RWPE2 (cell line): ENCODE measurements at regions not wholly inside any gene's neighbourhood (a gene's known extent, or its start where the extent isn't known, plus 50 kb on each side); places are given as distances from the start of the nearest gene placed in this dataset.
A peak's percentile ranks its signal among the peaks of the same experiment; 100 is the strongest.

Source experiments
- ATAC-seq: fragments of 200-7000 bp; cut with Tn5 transposase; 3 replicates; pipeline ENCODE4 v1.9.1; 2021; ENCODE audit warnings: low read depth
- DNase-seq: peaks from one replicate; pipeline ENCODE4 v3.0.0-alpha.2; 2020; ENCODE audit warnings: low spot score
- H3K27ac ChIP-seq: fragments of 450-650 bp; 2 replicates; pipeline ENCODE4 v1.5.1; 2017; ENCODE audit warnings: mild to moderate bottlenecking; ENCODE audit not compliant: poor library complexity, severe bottlenecking
- H3K27me3 ChIP-seq: fragments of 250-450 bp; sonication (Bioruptor Pico); 2 replicates; pipeline ENCODE4 v1.5.1; 2021; ENCODE audit warnings: mild to moderate bottlenecking, moderate library complexity; ENCODE audit not compliant: insufficient read depth, poor library complexity, severe bottlenecking
- H3K36me3 ChIP-seq: fragments of 250-450 bp; sonication (Bioruptor Pico); 2 replicates; pipeline ENCODE4 v1.5.1; 2020; ENCODE audit warnings: low read depth, mild to moderate bottlenecking, moderate library complexity
- H3K4me1 ChIP-seq: fragments of 250-450 bp; sonication (Bioruptor Pico); 2 replicates; pipeline ENCODE4 v1.5.1; 2021; ENCODE audit warnings: mild to moderate bottlenecking, moderate library complexity; ENCODE audit not compliant: insufficient read depth, poor library complexity, severe bottlenecking
- H3K4me3 ChIP-seq: fragments of 250-450 bp; sonication (Bioruptor Pico); 2 replicates; pipeline ENCODE4 v1.5.1; 2021; ENCODE audit warnings: mild to moderate bottlenecking, moderate library complexity; ENCODE audit not compliant: severe bottlenecking
- H3K9me3 ChIP-seq: fragments of 250-450 bp; sonication (Bioruptor Pico); 2 replicates; pipeline ENCODE4 v1.5.1; 2021; ENCODE audit warnings: mild to moderate bottlenecking, moderate library complexity; ENCODE audit not compliant: severe bottlenecking
- CTCF ChIP-seq: fragments of 450-650 bp; IDR thresholded peaks from one replicate; pipeline ENCODE4 v1.5.1; 2017; ENCODE audit warnings: mild to moderate bottlenecking, moderate library complexity; ENCODE audit not compliant: poor library complexity, severe bottlenecking

GRCh38 chr12:124715121-124715990, 147.9 kb upstream of the NCOR2 start:
- Histone ChIP-seq H3K9me3 (no peaks in the 10 kb centered on the region), H3K4me1 (peaks cover 18% of the 10 kb centered on the region), H3K4me3 (no peak overlapping the region), H3K36me3 (no peaks in the 10 kb centered on the region), H3K27me3 (no peaks in the 10 kb centered on the region), H3K27ac (no peak overlapping the region)
- TF ChIP-seq CTCF = no peak
- peak; percentile 27; the same call in 2 of the 3 replicates for ATAC-seq
- no peak for DNase-seq

- Histone ChIP-seq H3K9me3 (no peaks in the 10 kb centered on the region), H3K27ac (no peak overlapping the region), H3K4me3 (no peak overlapping the region), H3K36me3 (no peaks in the 10 kb centered on the region), H3K27me3 (no peaks in the 10 kb centered on the region), H3K4me1 (peaks cover 14% of the 10 kb centered on the region)
- TF ChIP-seq CTCF = no peak
- ATAC-seq = no peak
- DNase-seq = no peak
Observed at GRCh38 chr12:124713436-124714082, 146.1 kb upstream of the NCOR2 start.

- ATAC-seq = no peak
- Histone ChIP-seq H3K27ac (no peak overlapping the region), H3K4me3 (no peak overlapping the region)
Observed at GRCh38 chr12:124713041-124713435, 145.6 kb upstream of the NCOR2 start.

GRCh38 chr12:124711344-124711743, 143.9 kb upstream of the NCOR2 start:
- no peak overlapping the region for H3K27ac ChIP-seq
- no peaks in the 10 kb centered on the region for H3K9me3 ChIP-seq
- no peaks in the 10 kb centered on the region for H3K27me3 ChIP-seq
- H3K36me3 ChIP-seq = no peaks in the 10 kb centered on the region
- peaks cover 14% of the 10 kb centered on the region for H3K4me1 ChIP-seq
- H3K4me3 ChIP-seq = no peak overlapping the region
- no peak for TF ChIP-seq CTCF
- DNase-seq (no peak), ATAC-seq (no peak)

More at GRCh38 chr12:124713041-124713435, 145.6 kb upstream of the NCOR2 start:
- Histone ChIP-seq H3K27me3 (no peaks in the 10 kb centered on the region), H3K36me3 (no peaks in the 10 kb centered on the region), H3K4me1 (peaks cover 14% of the 10 kb centered on the region), H3K9me3 (no peaks in the 10 kb centered on the region)
- DNase-seq = no peak
- TF ChIP-seq CTCF = no peak
